GM12878 (cell line): ENCODE measurements at regions not wholly inside any gene's neighbourhood (a gene's known extent, or its start where the extent isn't known, plus 50 kb on each side); places are given as distances from the start of the nearest gene placed in this dataset.

Experiments
- ATAC-seq: fragments of 200-7000 bp; cut with Tn5 transposase; 3 replicates; pipeline ENCODE4 v1.9.1; 2020; ENCODE audit warnings: mild to moderate bottlenecking, moderate library complexity
- BruUV-seq: library from RNA; stranded (reverse); fragments of 400-500 nt; replicated peaks from 2 replicates; lab custom pipeline; 2021; lab: Mats Ljungman, UMichigan
- CTCF ChIA-PET: fragments of 300-600 bp; sonication (Branson Sonifier 250); formaldehyde crosslinking; extraction: SDS; loops from one replicate; lab custom pipeline; 2021; ENCODE audit warnings: inconsistent platforms; lab: Yijun Ruan, JAX
- POLR2A ChIA-PET: fragments of 350-600 bp; formaldehyde crosslinking; extraction: SDS; loops from one replicate; lab custom pipeline; 2021; ENCODE audit warnings: inconsistent platforms; lab: Charles Lee
- RAD21 ChIA-PET: fragments of 300-600 bp; sonication (Branson Sonifier 250); formaldehyde crosslinking; loops from one replicate; lab custom pipeline; 2023; ENCODE audit warnings: antibody characterized with exemption; ENCODE audit not compliant: unreplicated experiment; lab: Charles Lee
- SMC1A ChIA-PET: fragments of 300-600 bp; sonication (Branson Sonifier 250); formaldehyde crosslinking; loops from one replicate; lab custom pipeline; 2023; ENCODE audit not compliant: unreplicated experiment, uncharacterized antibody; lab: Charles Lee
- DNase-seq: peaks from one replicate; pipeline ENCODE4 v3.0.0-alpha.2; 2011; ENCODE audit warnings: low read depth, low spot score
- FAIRE-seq: peaks from 3 replicates; lab custom pipeline; 2011; peaks lifted over from hg19 to GRCh38; lab: Jason Lieb, UNC
- H2AFZ ChIP-seq: 2 replicates; pipeline ENCODE4 v1.6.0; 2011; ENCODE audit warnings: low read depth, low read length, control low read depth; ENCODE audit not compliant: control insufficient read depth
- H3K27ac ChIP-seq: 2 replicates; pipeline ENCODE4 v1.5.1; 2011; ENCODE audit warnings: control low read depth; ENCODE audit not compliant: control insufficient read depth, insufficient read depth
- H3K27me3 ChIP-seq, 2 experiments: replicated peaks in 1 of 2; 2 replicates each; pipeline versions ENCODE4 v1.6.0 to v1.6.1; 2011; ENCODE audit warnings: low read length in 1 of 2; ENCODE audit not compliant: control insufficient read depth in 2 of 2, insufficient read depth in 2 of 2
- H3K36me3 ChIP-seq, 2 experiments: 2 replicates each; pipeline ENCODE4 v1.5.1; 2011; ENCODE audit warnings: low read length in 1 of 2; ENCODE audit not compliant: control insufficient read depth in 2 of 2, insufficient read depth in 2 of 2
- H3K4me1 ChIP-seq: 2 replicates; pipeline ENCODE4 v1.6.1; 2011; ENCODE audit warnings: mild to moderate bottlenecking, low read length, moderate library complexity, mixed read lengths; ENCODE audit not compliant: control insufficient read depth, insufficient read depth
- H3K4me2 ChIP-seq: 2 replicates; pipeline ENCODE4 v1.6.0; 2011; ENCODE audit warnings: control low read depth; ENCODE audit not compliant: control insufficient read depth, insufficient read depth
- H3K4me3 ChIP-seq: fragments of 200-600 bp; sonication (generic); 2 replicates; pipeline ENCODE4 v1.5.1; 2016
- H3K79me2 ChIP-seq: 2 replicates; pipeline ENCODE4 v1.6.0; 2011; ENCODE audit warnings: low read length; ENCODE audit not compliant: control insufficient read depth, insufficient read depth
- H3K9ac ChIP-seq: 2 replicates; pipeline ENCODE4 v1.8.0; 2011; ENCODE audit warnings: low read length, control low read depth, mixed read lengths; ENCODE audit not compliant: control insufficient read depth, insufficient read depth
- H3K9me3 ChIP-seq: replicated peaks from 3 replicates; pipeline ENCODE4 v1.5.1; 2011; ENCODE audit warnings: mild to moderate bottlenecking, low read length; ENCODE audit not compliant: control insufficient read depth, insufficient read depth
- H4K20me1 ChIP-seq: 2 replicates; pipeline ENCODE4 v1.6.0; 2011; ENCODE audit not compliant: control insufficient read depth, insufficient read depth
- BACH1 ChIP-seq: fragments of 450-650 bp; IDR thresholded peaks from 2 replicates; pipeline ENCODE4 v1.6.1; 2017; ENCODE audit warnings: mild to moderate bottlenecking, borderline replicate concordance
- BHLHE40 ChIP-seq, 2 experiments: fragments of 450-650 bp in 1 of 2; IDR thresholded peaks; 2 replicates each; pipeline ENCODE4 v1.6.1; 2011 to 2017; ENCODE audit warnings: low read depth in 2 of 2, borderline replicate concordance in 1 of 2, improper control_type of control experiment in 1 of 2, low read length in 1 of 2, mild to moderate bottlenecking in 1 of 2
- CBX5 ChIP-seq: sonication (generic); IDR thresholded peaks from 2 replicates; pipeline ENCODE4 v1.6.1; 2016; ENCODE audit warnings: low read depth, moderate library complexity, mild to moderate bottlenecking, inconsistent platforms
- CHD4 ChIP-seq: fragments of 200-600 bp; sonication (generic); IDR thresholded peaks from 2 replicates; pipeline ENCODE4 v1.6.1; 2016; ENCODE audit warnings: mild to moderate bottlenecking
- EP300 ChIP-seq, 2 experiments: fragments of 150-350 bp in 1 of 2; IDR thresholded peaks; 2 replicates each; pipeline ENCODE4 v1.6.1; 2011 to 2012; ENCODE audit warnings: low read depth in 2 of 2, low read length in 2 of 2, borderline replicate concordance in 1 of 2, improper control_type of control experiment in 1 of 2, inconsistent platforms in 1 of 2; ENCODE audit not compliant: control insufficient read depth in 1 of 2
- ESRRA ChIP-seq: IDR thresholded peaks from 2 replicates; pipeline ENCODE4 v1.6.1; 2012; ENCODE audit warnings: mild to moderate bottlenecking, low read length, improper control_type of control experiment
- EZH2 ChIP-seq: IDR thresholded peaks from 2 replicates; pipeline ENCODE4 v1.6.1; 2012; ENCODE audit warnings: low read depth, mild to moderate bottlenecking, control low read depth, inconsistent platforms, low read length, borderline replicate concordance; ENCODE audit not compliant: control insufficient read depth
- HCFC1 ChIP-seq: fragments of 150-350 bp; IDR thresholded peaks from 2 replicates; pipeline ENCODE4 v1.6.1; 2014; ENCODE audit warnings: low read length
- IKZF1 ChIP-seq: fragments of 450-650 bp; conservative IDR thresholded peaks from 2 replicates; pipeline ENCODE4 v1.6.1; 2017; ENCODE audit warnings: antibody characterized with exemption, mild to moderate bottlenecking
- KDM1A ChIP-seq: fragments of 200-600 bp; sonication (generic); IDR thresholded peaks from 2 replicates; pipeline ENCODE4 v1.6.1; 2016; ENCODE audit warnings: borderline replicate concordance
- KLF5 ChIP-seq: fragments of 450-650 bp; IDR thresholded peaks from 2 replicates; pipeline ENCODE4 v1.6.1; 2014; ENCODE audit warnings: mild to moderate bottlenecking; ENCODE audit not compliant: partially characterized antibody
- RBBP5 ChIP-seq: fragments of 200-600 bp; sonication (generic); conservative IDR thresholded peaks from 2 replicates; pipeline ENCODE4 v1.6.1; 2016
- SIX5 ChIP-seq: IDR thresholded peaks from 2 replicates; pipeline ENCODE4 v1.6.1; 2011; ENCODE audit warnings: mild to moderate bottlenecking, low read depth, low read length, moderate library complexity; ENCODE audit not compliant: severe bottlenecking
- SMC3 ChIP-seq: IDR thresholded peaks from 2 replicates; pipeline ENCODE4 v1.6.1; 2011; ENCODE audit warnings: low read length, improper control_type of control experiment, borderline replicate concordance
- SRF ChIP-seq, 2 experiments: IDR thresholded peaks; 2 replicates each; pipeline ENCODE4 v1.6.1; 2011; ENCODE audit warnings: low read depth in 2 of 2, low read length in 2 of 2, mild to moderate bottlenecking in 1 of 2, moderate library complexity in 1 of 2
- STAT1 ChIP-seq: fragments of 450-650 bp; conservative IDR thresholded peaks from 2 replicates; pipeline ENCODE4 v1.6.1; 2014; ENCODE audit warnings: antibody characterized with exemption, mild to moderate bottlenecking
- TCF12 ChIP-seq: IDR thresholded peaks from 2 replicates; pipeline ENCODE4 v1.6.1; 2011; ENCODE audit warnings: low read depth, mild to moderate bottlenecking, low read length
- ZBED1 ChIP-seq: IDR thresholded peaks from 2 replicates; pipeline ENCODE4 v1.6.1; 2016; ENCODE audit warnings: borderline replicate concordance
- WGBS: methylation state at CpG from one replicate; pipeline ENCODE4 v1.1.6; 2016; ENCODE audit warnings: low lambda C conversion rate; ENCODE audit not compliant: insufficient replicate concordance, insufficient coverage; ENCODE audit errors: missing lambda C conversion rate; 5-methylcytosine and 5-hydroxymethylcytosine counted together
- in situ Hi-C: fragments of 300-500 bp; cut with MboI; formaldehyde crosslinking; loops from 9 replicates; pipeline ENCODE4 v1.14.3; 2018; ENCODE audit warnings: mixed read lengths
- intact Hi-C: fragments of 100-400 bp; cut with micrococcal nuclease; formaldehyde crosslinking; loops from one replicate; pipeline ENCODE4 v1.14.2; 2022; ENCODE audit not compliant: unreplicated experiment
- TF ChIP-seq, protein P1 (sequence below): fragments of 450-650 bp; IDR thresholded peaks from 2 replicates; pipeline ENCODE4 v1.6.1; 2017; ENCODE audit warnings: low read depth, mild to moderate bottlenecking, moderate library complexity
- TF ChIP-seq, protein P2 (sequence below): IDR thresholded peaks from 2 replicates; pipeline ENCODE4 v1.6.1; 2012; ENCODE audit warnings: low read depth, low read length, improper control_type of control experiment
- TF ChIP-seq, protein P3 (sequence below): fragments of 450-650 bp; IDR thresholded peaks from 2 replicates; pipeline ENCODE4 v1.6.1; 2016; ENCODE audit warnings: mild to moderate bottlenecking

DNA sequence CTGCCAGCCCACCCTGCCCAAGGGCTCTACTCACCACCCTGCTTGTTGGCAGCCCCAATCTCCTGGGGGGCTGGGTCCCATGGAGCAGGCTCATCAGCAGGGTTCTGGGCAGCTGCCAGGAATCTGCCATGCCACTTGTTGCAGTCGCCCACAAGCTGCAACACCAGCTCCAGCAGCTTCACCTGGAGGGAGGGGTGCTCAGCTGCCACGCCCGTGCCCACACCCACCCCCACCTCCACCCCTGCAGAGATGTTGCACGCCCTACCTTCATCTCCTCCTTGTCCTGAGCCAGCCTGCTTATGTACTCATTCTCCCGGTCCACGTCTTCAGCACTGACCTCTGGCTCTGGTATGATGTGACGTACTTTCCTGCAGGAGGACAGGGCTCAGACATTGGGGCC, 77.9 kb upstream of the C2CD4B start (continued):
- TF ChIP-seq EZH2: no peak
- no peak for TF ChIP-seq IKZF1
- TF ChIP-seq ESRRA: no peak
- TF ChIP-seq KLF5: no peak
- TF ChIP-seq, protein P1, sequence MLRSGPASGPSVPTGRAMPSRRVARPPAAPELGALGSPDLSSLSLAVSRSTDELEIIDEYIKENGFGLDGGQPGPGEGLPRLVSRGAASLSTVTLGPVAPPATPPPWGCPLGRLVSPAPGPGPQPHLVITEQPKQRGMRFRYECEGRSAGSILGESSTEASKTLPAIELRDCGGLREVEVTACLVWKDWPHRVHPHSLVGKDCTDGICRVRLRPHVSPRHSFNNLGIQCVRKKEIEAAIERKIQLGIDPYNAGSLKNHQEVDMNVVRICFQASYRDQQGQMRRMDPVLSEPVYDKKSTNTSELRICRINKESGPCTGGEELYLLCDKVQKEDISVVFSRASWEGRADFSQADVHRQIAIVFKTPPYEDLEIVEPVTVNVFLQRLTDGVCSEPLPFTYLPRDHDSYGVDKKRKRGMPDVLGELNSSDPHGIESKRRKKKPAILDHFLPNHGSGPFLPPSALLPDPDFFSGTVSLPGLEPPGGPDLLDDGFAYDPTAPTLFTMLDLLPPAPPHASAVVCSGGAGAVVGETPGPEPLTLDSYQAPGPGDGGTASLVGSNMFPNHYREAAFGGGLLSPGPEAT: no peak
- TF ChIP-seq ZBED1: no peak
- TF ChIP-seq, protein P2, sequence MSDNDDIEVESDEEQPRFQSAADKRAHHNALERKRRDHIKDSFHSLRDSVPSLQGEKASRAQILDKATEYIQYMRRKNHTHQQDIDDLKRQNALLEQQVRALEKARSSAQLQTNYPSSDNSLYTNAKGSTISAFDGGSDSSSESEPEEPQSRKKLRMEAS: no peak
- TF ChIP-seq CHD4: no peak

DNA sequence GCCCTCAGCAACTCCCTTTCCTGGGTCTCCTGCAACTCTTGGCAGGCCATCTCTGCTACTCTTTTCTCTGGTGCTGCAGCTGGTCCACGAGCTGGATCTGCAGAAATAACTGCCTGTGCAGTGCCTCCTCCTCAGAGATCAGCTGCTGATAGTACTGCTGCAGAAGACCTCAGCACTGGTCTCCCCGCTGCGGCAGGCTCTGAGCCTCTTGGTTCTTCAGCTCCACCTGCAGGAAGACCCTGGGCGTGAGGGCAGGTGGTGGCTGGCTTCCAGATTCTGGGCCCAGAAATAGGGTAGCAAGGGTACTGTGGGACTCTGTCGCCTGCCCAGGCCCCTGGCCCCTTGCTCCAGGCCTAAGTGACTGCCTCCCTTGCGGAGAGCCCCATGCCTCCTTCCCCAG, 79.7 kb upstream of the C2CD4B start:
- Histone ChIP-seq H3K27ac (no peak overlapping the region), H3K79me2 (no peaks in the 10 kb centered on the region), H3K36me3 (no peaks in the 10 kb centered on the region), H2AFZ (no peak overlapping the region), H3K4me3 (no peak overlapping the region), H3K4me2 (no peak overlapping the region), H3K27me3 (no peaks in the 10 kb centered on the region), H3K9ac (no peak overlapping the region), H4K20me1 (no peaks in the 10 kb centered on the region), H3K9me3 (no peaks in the 10 kb centered on the region), H3K4me1 (peaks cover 8% of the 10 kb centered on the region; the same call in 1 of the 2 replicates)
- in situ Hi-C loops: no loop called here
- no peak for FAIRE-seq
- no peak for DNase-seq
- WGBS: 49% methylated on average over 6 of the region's 6 CpGs
- SMC1A ChIA-PET: no interaction called here
- RAD21 ChIA-PET: no interaction called here
- no TSS peak for BruUV-seq
- intact Hi-C loops: no loop called here
- POLR2A ChIA-PET: interaction anchor here (0.9 kb wide), 1 partner anchor 35 kb away, joined by 3 read pairs; no protein-coding TSS in a partner anchor
- CTCF ChIA-PET: no interaction called here
- ATAC-seq: no peak
- TF ChIP-seq, protein P3, sequence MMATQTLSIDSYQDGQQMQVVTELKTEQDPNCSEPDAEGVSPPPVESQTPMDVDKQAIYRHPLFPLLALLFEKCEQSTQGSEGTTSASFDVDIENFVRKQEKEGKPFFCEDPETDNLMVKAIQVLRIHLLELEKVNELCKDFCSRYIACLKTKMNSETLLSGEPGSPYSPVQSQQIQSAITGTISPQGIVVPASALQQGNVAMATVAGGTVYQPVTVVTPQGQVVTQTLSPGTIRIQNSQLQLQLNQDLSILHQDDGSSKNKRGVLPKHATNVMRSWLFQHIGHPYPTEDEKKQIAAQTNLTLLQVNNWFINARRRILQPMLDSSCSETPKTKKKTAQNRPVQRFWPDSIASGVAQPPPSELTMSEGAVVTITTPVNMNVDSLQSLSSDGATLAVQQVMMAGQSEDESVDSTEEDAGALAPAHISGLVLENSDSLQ: no peak
- TF ChIP-seq, protein P1: no peak
- no peak for TF ChIP-seq TCF12
- no peak for TF ChIP-seq BHLHE40 (IDR thresholded peaks at IDR 0.05; ENCODE audit: borderline replicate concordance in 1 of 2, low read depth in 2 of 2, low read length in 1 of 2)
- no peak for TF ChIP-seq EZH2
- TF ChIP-seq HCFC1: no peak
- TF ChIP-seq CBX5: no peak
- TF ChIP-seq RBBP5: no peak
- no peak for TF ChIP-seq SIX5
- TF ChIP-seq KDM1A: no peak
- no peak for TF ChIP-seq EP300 (IDR thresholded peaks at IDR 0.05; ENCODE audit: borderline replicate concordance in 1 of 2, control insufficient read depth in 1 of 2, low read depth in 2 of 2, low read length in 2 of 2)
- no peak for TF ChIP-seq BACH1
- TF ChIP-seq SMC3: no peak
- TF ChIP-seq STAT1: no peak
- no peak for TF ChIP-seq SRF (IDR thresholded peaks at IDR 0.05; ENCODE audit: low read depth in 2 of 2, low read length in 2 of 2)
